ENCODE measurements at regions not wholly inside any gene's neighbourhood (a gene's known extent, or its start where the extent isn't known, plus 50 kb on each side); places are given as distances from the start of the nearest gene placed in this dataset.

DNA sequence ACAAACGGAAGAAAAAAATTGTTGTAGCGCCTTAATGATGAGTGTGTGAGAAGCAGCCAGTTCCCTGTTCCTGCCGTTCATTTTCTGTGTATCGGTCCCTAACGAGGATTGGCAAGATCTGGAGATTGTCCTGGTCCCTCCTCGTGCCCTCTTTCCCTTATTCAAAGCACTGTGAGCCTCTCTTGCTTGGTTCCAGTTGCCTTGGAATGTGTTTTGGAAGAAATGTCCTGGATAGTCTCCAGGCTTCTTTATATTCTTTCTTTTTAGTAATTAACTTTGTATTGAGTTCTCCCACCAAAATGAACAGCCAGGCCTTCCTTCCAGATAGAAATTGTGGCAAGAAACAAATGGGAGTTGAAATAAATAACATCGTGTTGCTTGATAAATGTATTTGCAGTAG is 348.3 kb downstream of the CDH26 start:
- ATAC-seq = no peak
- TF ChIP-seq ARNTL (CRISPR knock-in tag; IDR thresholded peaks at IDR 0.05; ENCODE audit: borderline replicate concordance, low read depth) (no peak), SNAI2 (CRISPR knock-in tag; IDR thresholded peaks at IDR 0.05) (no peak), ZFP3 (CRISPR knock-in tag; IDR thresholded peaks at IDR 0.05) (no peak), ZFP30 (CRISPR knock-in tag; IDR thresholded peaks at IDR 0.05) (no peak), GLIS3 (CRISPR knock-in tag; IDR thresholded peaks at IDR 0.05) (no peak), ZC3H10 (CRISPR knock-in tag; IDR thresholded peaks at IDR 0.05) (no peak), ZNF8 (CRISPR knock-in tag; IDR thresholded peaks at IDR 0.05) (no peak), TOX (CRISPR knock-in tag; IDR thresholded peaks at IDR 0.05; ENCODE audit: borderline replicate concordance) (no peak), TCF4 (CRISPR knock-in tag; IDR thresholded peaks at IDR 0.05; ENCODE audit: borderline replicate concordance) (no peak)
- TF ChIP-seq, protein P1, sequence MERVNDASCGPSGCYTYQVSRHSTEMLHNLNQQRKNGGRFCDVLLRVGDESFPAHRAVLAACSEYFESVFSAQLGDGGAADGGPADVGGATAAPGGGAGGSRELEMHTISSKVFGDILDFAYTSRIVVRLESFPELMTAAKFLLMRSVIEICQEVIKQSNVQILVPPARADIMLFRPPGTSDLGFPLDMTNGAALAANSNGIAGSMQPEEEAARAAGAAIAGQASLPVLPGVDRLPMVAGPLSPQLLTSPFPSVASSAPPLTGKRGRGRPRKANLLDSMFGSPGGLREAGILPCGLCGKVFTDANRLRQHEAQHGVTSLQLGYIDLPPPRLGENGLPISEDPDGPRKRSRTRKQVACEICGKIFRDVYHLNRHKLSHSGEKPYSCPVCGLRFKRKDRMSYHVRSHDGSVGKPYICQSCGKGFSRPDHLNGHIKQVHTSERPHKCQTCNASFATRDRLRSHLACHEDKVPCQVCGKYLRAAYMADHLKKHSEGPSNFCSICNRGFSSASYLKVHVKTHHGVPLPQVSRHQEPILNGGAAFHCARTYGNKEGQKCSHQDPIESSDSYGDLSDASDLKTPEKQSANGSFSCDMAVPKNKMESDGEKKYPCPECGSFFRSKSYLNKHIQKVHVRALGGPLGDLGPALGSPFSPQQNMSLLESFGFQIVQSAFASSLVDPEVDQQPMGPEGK (CRISPR knock-in tag; IDR thresholded peaks at IDR 0.05; ENCODE audit: borderline replicate concordance) = no peak

DNA sequence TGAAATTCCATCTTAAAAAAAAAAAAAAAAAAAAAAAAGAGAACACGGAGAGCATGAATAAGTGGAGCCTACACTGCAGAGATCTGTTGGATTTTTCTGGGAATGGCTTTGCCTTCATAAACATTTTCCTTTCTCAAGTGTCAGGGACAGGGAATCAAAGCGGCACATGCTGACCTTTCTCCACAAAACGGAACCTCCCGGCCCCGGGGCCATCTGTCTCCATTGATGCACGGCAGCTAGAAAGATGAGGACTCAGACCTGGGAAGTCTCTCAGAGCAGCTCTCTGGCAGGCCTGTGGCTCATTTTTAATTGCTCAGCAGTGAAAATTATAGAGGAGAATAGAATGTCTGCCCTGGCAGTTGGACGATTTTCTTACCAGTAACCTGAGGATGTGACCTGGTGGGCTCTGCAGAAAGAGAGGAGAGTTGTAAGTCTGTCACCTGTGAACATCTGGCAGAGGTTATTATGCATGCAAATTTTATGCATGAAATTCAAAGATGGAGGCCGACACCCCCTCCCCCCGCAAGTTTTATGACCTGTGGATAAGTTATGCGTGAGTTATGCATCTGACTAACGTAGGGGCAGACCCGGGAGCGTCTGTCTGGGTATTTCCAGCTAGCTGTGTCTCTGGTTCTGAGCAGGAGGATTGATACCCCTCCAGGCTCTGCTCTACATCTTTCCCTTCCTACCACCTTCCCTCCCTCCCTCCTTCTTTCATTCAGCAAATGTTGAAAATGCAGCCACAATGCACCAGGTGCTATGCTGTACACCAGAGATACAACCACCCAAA is 352.5 kb downstream of the CDH26 start:
- no peak for ATAC-seq

DNA sequence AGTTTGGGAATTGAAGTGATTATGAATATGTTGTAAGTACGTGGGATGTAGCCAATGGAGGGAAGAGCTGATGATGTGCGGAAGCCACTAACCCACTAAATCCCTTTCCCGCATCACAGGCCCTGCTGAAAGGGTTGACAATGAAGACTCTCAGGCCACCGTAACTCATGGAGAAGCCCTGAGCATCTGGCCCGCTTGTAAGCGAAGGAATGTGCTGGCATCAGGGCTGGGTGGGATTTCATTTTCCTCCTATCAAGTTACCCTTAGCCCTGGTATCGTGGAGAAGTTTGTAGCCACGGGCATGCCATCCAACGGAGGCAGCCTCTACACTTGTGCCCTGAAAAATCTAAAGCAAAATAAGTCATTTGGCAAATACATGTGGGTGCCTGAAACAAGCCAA is 355.0 kb downstream of the CDH26 start:
- ATAC-seq = no peak
- TF ChIP-seq OSR1 (CRISPR knock-in tag; IDR thresholded peaks at IDR 0.05) = no peak
- TF ChIP-seq, protein P2, sequence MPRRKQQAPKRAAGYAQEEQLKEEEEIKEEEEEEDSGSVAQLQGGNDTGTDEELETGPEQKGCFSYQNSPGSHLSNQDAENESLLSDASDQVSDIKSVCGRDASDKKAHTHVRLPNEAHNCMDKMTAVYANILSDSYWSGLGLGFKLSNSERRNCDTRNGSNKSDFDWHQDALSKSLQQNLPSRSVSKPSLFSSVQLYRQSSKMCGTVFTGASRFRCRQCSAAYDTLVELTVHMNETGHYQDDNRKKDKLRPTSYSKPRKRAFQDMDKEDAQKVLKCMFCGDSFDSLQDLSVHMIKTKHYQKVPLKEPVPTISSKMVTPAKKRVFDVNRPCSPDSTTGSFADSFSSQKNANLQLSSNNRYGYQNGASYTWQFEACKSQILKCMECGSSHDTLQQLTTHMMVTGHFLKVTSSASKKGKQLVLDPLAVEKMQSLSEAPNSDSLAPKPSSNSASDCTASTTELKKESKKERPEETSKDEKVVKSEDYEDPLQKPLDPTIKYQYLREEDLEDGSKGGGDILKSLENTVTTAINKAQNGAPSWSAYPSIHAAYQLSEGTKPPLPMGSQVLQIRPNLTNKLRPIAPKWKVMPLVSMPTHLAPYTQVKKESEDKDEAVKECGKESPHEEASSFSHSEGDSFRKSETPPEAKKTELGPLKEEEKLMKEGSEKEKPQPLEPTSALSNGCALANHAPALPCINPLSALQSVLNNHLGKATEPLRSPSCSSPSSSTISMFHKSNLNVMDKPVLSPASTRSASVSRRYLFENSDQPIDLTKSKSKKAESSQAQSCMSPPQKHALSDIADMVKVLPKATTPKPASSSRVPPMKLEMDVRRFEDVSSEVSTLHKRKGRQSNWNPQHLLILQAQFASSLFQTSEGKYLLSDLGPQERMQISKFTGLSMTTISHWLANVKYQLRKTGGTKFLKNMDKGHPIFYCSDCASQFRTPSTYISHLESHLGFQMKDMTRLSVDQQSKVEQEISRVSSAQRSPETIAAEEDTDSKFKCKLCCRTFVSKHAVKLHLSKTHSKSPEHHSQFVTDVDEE (CRISPR knock-in tag; IDR thresholded peaks at IDR 0.05) = no peak
- no peak for TF ChIP-seq TOX (CRISPR knock-in tag; IDR thresholded peaks at IDR 0.05; ENCODE audit: borderline replicate concordance)
- no peak for TF ChIP-seq ZC3H10 (CRISPR knock-in tag; IDR thresholded peaks at IDR 0.05)
- TF ChIP-seq, protein P3, sequence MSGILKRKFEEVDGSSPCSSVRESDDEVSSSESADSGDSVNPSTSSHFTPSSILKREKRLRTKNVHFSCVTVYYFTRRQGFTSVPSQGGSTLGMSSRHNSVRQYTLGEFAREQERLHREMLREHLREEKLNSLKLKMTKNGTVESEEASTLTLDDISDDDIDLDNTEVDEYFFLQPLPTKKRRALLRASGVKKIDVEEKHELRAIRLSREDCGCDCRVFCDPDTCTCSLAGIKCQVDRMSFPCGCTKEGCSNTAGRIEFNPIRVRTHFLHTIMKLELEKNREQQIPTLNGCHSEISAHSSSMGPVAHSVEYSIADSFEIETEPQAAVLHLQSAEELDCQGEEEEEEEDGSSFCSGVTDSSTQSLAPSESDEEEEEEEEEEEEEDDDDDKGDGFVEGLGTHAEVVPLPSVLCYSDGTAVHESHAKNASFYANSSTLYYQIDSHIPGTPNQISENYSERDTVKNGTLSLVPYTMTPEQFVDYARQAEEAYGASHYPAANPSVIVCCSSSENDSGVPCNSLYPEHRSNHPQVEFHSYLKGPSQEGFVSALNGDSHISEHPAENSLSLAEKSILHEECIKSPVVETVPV (CRISPR knock-in tag; IDR thresholded peaks at IDR 0.05) = no peak
- no peak for TF ChIP-seq GLIS3 (CRISPR knock-in tag; IDR thresholded peaks at IDR 0.05)
- TF ChIP-seq PPARA (CRISPR knock-in tag; IDR thresholded peaks at IDR 0.05; ENCODE audit: borderline replicate concordance) = no peak
- no peak for TF ChIP-seq TCF4 (CRISPR knock-in tag; IDR thresholded peaks at IDR 0.05; ENCODE audit: borderline replicate concordance)
- TF ChIP-seq, protein P4, sequence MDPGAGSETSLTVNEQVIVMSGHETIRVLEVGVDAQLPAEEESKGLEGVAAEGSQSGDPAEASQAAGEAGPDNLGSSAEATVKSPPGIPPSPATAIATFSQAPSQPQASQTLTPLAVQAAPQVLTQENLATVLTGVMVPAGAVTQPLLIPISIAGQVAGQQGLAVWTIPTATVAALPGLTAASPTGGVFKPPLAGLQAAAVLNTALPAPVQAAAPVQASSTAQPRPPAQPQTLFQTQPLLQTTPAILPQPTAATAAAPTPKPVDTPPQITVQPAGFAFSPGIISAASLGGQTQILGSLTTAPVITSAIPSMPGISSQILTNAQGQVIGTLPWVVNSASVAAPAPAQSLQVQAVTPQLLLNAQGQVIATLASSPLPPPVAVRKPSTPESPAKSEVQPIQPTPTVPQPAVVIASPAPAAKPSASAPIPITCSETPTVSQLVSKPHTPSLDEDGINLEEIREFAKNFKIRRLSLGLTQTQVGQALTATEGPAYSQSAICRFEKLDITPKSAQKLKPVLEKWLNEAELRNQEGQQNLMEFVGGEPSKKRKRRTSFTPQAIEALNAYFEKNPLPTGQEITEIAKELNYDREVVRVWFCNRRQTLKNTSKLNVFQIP (CRISPR knock-in tag; IDR thresholded peaks at IDR 0.05; ENCODE audit: borderline replicate concordance, low read depth) = no peak
- TF ChIP-seq RARB (CRISPR knock-in tag; IDR thresholded peaks at IDR 0.05) = no peak
- TF ChIP-seq ZNF8 (CRISPR knock-in tag; IDR thresholded peaks at IDR 0.05) = no peak
- no peak for TF ChIP-seq ZNF565 (CRISPR knock-in tag; conservative IDR thresholded peaks at IDR 0.05; ENCODE audit: low read depth)
- no peak for TF ChIP-seq BACH2 (CRISPR knock-in tag; IDR thresholded peaks at IDR 0.05; ENCODE audit: borderline replicate concordance)
- TF ChIP-seq ZFP30 (CRISPR knock-in tag; IDR thresholded peaks at IDR 0.05) = no peak
- no peak for TF ChIP-seq ARNTL (CRISPR knock-in tag; IDR thresholded peaks at IDR 0.05; ENCODE audit: borderline replicate concordance, low read depth)
- no peak for TF ChIP-seq ESRRG (CRISPR knock-in tag; IDR thresholded peaks at IDR 0.05)

More for the DNA sequence above, 352.5 kb downstream of the CDH26 start:
- TF ChIP-seq ZFP30 (CRISPR knock-in tag; IDR thresholded peaks at IDR 0.05) (no peak), ZNF565 (CRISPR knock-in tag; conservative IDR thresholded peaks at IDR 0.05; ENCODE audit: low read depth) (no peak), ZNF8 (CRISPR knock-in tag; IDR thresholded peaks at IDR 0.05) (no peak), RARB (CRISPR knock-in tag; IDR thresholded peaks at IDR 0.05) (no peak)
- TF ChIP-seq, protein P5, sequence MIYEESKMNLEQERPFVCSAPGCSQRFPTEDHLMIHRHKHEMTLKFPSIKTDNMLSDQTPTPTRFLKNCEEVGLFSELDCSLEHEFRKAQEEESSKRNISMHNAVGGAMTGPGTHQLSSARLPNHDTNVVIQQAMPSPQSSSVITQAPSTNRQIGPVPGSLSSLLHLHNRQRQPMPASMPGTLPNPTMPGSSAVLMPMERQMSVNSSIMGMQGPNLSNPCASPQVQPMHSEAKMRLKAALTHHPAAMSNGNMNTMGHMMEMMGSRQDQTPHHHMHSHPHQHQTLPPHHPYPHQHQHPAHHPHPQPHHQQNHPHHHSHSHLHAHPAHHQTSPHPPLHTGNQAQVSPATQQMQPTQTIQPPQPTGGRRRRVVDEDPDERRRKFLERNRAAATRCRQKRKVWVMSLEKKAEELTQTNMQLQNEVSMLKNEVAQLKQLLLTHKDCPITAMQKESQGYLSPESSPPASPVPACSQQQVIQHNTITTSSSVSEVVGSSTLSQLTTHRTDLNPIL (CRISPR knock-in tag; IDR thresholded peaks at IDR 0.05; ENCODE audit: low read depth) = no peak
- TF ChIP-seq, protein P1 (CRISPR knock-in tag; IDR thresholded peaks at IDR 0.05; ENCODE audit: borderline replicate concordance) = no peak
- TF ChIP-seq, protein P4 (CRISPR knock-in tag; IDR thresholded peaks at IDR 0.05; ENCODE audit: borderline replicate concordance, low read depth) = no peak
